HepG2 (cell line): ENCODE measurements at regions not wholly inside any gene's neighbourhood (a gene's known extent, or its start where the extent isn't known, plus 50 kb on each side); places are given as distances from the start of the nearest gene placed in this dataset.

Source experiments
- CEBPB ChIP-seq: IDR thresholded peaks from 2 replicates; pipeline ENCODE4 v1.6.1; 2011; ENCODE audit warnings: low read depth, low read length, improper control_type of control experiment, borderline replicate concordance
- CENPX ChIP-seq: sonication (generic); formaldehyde crosslinking; IDR thresholded peaks from 2 replicates; pipeline ENCODE4 v1.9.0; 2021; ENCODE audit warnings: mild to moderate bottlenecking, missing genetic modification reagents, moderate library complexity
- NR2C2 ChIP-seq: sonication (generic); formaldehyde crosslinking; IDR thresholded peaks from 2 replicates; pipeline ENCODE4 v1.4.0; 2020; ENCODE audit warnings: missing genetic modification reagents, mild to moderate bottlenecking, moderate library complexity, borderline replicate concordance
- SUZ12 ChIP-seq: fragments of 150-350 bp; IDR thresholded peaks from 2 replicates; pipeline ENCODE4 v1.6.1; 2014; ENCODE audit warnings: low read depth, low read length
- ZBTB7A ChIP-seq: sonication (generic); formaldehyde crosslinking; IDR thresholded peaks from 2 replicates; pipeline ENCODE4 v1.8.0; 2022; ENCODE audit warnings: mild to moderate bottlenecking, missing genetic modification reagents
- TF ChIP-seq, protein P1 (sequence below): sonication (generic); formaldehyde crosslinking; IDR thresholded peaks from 2 replicates; pipeline ENCODE4 v1.5.0; 2020; ENCODE audit warnings: mild to moderate bottlenecking, missing genetic modification reagents, moderate library complexity
- TF ChIP-seq, protein P2 (sequence below): sonication (generic); formaldehyde crosslinking; conservative IDR thresholded peaks from 2 replicates; pipeline ENCODE4 v1.4.0; 2020; ENCODE audit warnings: missing genetic modification reagents
- TF ChIP-seq, protein P3 (sequence below): sonication (generic); formaldehyde crosslinking; IDR thresholded peaks from 2 replicates; pipeline ENCODE4 v1.5.0; 2020; ENCODE audit warnings: missing genetic modification reagents
- TF ChIP-seq, protein P4 (sequence below): IDR thresholded peaks from 2 replicates; pipeline ENCODE4 v1.6.1; 2016; ENCODE audit warnings: missing compliant biosample characterization, missing genetic modification reagents, borderline replicate concordance

DNA sequence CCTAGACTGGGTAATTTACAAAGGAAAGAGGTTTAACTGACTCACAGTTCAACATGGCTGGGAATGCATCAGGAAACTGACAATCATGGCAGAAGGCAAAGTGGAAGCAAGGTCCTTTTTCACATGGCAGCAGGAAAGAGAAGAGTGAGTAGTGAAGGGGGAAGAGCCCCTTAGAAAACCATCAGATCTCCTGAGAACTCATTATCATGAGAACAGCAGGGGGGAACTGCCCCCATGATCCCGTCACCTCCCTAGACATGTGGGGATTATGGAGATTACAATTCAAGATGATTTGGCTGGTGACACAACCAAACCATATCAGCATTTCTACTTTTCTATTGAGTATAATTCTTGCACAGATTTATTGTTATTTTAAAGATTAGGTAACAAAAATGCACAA, 822.1 kb upstream of the FLRT2 start:
- TF ChIP-seq ZBTB7A (no peak), CENPX (CRISPR knock-in tag) (no peak), SUZ12 (no peak), CEBPB (no peak), NR2C2 (no peak)
- TF ChIP-seq, protein P1, sequence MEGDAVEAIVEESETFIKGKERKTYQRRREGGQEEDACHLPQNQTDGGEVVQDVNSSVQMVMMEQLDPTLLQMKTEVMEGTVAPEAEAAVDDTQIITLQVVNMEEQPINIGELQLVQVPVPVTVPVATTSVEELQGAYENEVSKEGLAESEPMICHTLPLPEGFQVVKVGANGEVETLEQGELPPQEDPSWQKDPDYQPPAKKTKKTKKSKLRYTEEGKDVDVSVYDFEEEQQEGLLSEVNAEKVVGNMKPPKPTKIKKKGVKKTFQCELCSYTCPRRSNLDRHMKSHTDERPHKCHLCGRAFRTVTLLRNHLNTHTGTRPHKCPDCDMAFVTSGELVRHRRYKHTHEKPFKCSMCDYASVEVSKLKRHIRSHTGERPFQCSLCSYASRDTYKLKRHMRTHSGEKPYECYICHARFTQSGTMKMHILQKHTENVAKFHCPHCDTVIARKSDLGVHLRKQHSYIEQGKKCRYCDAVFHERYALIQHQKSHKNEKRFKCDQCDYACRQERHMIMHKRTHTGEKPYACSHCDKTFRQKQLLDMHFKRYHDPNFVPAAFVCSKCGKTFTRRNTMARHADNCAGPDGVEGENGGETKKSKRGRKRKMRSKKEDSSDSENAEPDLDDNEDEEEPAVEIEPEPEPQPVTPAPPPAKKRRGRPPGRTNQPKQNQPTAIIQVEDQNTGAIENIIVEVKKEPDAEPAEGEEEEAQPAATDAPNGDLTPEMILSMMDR (CRISPR knock-in tag): no peak
- TF ChIP-seq, protein P2, sequence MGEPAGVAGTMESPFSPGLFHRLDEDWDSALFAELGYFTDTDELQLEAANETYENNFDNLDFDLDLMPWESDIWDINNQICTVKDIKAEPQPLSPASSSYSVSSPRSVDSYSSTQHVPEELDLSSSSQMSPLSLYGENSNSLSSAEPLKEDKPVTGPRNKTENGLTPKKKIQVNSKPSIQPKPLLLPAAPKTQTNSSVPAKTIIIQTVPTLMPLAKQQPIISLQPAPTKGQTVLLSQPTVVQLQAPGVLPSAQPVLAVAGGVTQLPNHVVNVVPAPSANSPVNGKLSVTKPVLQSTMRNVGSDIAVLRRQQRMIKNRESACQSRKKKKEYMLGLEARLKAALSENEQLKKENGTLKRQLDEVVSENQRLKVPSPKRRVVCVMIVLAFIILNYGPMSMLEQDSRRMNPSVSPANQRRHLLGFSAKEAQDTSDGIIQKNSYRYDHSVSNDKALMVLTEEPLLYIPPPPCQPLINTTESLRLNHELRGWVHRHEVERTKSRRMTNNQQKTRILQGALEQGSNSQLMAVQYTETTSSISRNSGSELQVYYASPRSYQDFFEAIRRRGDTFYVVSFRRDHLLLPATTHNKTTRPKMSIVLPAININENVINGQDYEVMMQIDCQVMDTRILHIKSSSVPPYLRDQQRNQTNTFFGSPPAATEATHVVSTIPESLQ (CRISPR knock-in tag): no peak
- TF ChIP-seq, protein P3, sequence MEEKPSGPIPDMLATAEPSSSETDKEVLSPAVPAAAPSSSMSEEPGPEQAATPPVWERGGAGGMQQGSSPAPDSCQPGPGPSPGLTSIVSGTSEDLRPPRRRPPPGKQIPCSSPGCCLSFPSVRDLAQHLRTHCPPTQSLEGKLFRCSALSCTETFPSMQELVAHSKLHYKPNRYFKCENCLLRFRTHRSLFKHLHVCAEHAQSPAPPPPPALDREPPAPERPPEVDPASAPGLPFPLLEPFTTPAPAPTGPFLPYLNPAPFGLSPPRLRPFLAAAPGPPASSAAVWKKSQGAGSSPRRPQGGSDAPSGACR (CRISPR knock-in tag): no peak
- TF ChIP-seq, protein P4, sequence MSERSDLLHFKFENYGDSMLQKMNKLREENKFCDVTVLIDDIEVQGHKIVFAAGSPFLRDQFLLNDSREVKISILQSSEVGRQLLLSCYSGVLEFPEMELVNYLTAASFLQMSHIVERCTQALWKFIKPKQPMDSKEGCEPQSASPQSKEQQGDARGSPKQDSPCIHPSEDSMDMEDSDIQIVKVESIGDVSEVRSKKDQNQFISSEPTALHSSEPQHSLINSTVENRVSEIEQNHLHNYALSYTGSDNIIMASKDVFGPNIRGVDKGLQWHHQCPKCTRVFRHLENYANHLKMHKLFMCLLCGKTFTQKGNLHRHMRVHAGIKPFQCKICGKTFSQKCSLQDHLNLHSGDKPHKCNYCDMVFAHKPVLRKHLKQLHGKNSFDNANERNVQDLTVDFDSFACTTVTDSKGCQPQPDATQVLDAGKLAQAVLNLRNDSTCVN (CRISPR knock-in tag): no peak
